GM18870 (cell line): ENCODE measurements at regions not wholly inside any gene's neighbourhood (a gene's known extent, or its start where the extent isn't known, plus 50 kb on each side); places are given as distances from the start of the nearest gene placed in this dataset.
"Not testable (repeated sequence)": the region's sequence is repeated elsewhere in the genome, so short reads cannot be mapped to it uniquely, and the experiment has no call there.

ENCODE experiments used
- ATAC-seq: cut with Tn5 transposase; IDR thresholded peaks from one replicate; pipeline ENCODE4 v1.9.1; 2021; ENCODE audit warnings: moderate library complexity; ENCODE audit not compliant: unreplicated experiment

DNA sequence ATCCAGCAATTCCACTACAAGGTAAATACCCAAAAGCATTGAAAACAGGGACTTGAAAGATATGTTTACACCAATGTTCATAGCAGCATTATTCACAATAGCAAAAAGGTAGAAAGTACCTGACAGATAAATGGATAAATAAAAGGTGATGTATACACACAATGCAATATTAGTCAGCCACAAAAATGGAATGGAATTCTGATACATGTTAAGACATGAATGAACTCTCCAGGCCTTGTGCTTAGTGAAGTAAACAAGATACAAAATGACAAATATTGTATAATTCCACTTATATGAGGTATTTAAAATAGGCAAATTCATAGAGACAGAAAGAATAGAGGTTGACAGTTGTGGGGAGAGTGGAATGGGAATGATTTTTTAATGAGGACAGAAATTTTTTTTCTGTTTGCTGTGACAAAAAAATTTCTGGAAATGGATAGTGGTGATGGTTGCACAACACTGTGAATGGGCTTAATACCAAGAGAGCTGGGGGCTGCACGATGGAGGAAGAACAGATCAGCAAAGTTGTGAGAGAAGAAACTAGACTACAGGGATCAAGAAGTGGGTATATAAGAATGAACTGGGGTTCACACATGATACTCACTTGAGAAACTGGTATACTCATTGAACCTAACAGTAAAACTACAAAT is 137.2 kb downstream of the MZT1 start:
- ATAC-seq: no peak

GRCh38 chr13:72586518-72586917 is 140.9 kb downstream of the MZT1 start:
- ATAC-seq: no peak

DNA sequence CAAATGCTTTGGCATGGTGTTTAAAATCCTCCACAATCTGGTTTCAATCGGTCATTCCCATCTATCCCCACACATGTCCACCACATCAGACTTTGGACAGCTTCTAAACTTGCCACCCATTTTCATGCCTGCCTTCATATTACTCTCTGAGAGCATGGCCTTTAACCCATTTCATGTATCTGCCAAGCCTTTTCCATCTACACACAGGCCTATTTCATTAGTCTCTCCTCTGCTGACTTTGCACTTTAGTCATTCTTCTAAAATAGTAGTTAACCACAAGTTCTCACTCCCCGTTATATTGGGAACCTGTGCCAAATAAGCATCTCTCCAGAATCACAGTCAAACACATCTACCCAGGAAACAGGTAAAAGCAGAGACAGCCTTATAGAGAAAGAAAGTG is 142.2 kb downstream of the MZT1 start:
- ATAC-seq: no peak

- ATAC-seq: no peak
Measured at GRCh38 chr13:72571191-72571590, 156.2 kb downstream of the MZT1 start.

- ATAC-seq: peak; percentile 62
Measured at GRCh38 chr13:72570019-72570418, 157.4 kb downstream of the MZT1 start.

- no peak for ATAC-seq
Measured at GRCh38 chr13:72567566-72567965, 159.9 kb downstream of the MZT1 start.

DNA sequence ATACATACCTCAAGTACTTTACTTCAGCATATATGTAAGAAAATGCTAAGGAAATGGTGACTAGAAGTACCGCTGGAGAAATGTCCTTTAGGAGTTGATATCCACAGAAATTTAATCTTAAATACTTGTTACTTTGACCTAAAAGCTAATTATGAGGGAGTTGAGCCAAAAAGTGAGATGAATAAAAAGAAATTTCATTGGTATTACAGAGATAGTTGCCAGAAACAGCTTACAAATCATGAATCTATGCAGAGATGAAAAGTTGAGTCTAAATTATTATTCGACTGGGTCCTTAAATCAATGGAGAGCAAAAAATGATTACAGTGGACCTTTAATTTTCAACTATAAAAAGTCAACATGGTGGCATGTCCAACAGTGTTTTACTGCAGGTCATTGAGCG is 160.9 kb downstream of the MZT1 start:
- no peak for ATAC-seq

DNA sequence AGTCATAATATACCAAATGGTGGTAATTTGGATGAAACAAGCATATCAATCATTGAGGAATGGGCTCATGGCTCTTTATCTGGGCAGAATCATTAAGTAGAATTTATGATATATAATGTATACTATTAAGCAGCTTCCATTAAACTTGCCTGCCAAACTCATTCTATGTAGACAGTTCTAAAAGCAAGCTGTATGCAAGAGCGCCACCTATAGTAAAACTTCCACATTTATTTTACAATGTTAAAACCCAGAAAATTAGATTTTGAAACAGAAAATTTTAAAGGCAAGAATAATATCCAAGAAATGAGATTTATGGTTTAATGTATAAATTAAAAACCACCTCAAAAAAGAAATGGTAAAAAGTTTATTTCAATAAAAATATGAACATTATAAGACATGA is 161.5 kb downstream of the MZT1 start:
- no peak for ATAC-seq

DNA sequence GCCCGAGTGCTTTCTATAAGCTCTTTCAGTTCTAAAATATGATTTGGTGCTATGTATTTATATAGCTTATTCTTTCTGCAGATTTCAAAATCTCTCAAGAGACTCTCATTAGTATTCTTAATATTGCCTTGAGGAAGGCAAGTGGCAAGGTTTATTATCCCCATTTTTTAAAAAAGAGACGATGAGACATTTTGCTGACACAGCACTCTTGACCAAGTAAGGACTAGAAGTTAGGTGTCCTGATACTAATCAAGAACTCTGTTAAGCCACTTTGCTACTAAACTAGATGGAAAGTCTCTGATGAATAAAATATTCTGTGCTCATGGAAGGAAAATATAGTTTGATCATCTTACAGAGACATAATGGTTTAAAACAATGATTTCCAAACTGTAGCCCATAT is 164.7 kb downstream of the MZT1 start:
- ATAC-seq: no peak

- ATAC-seq: no peak
Measured at GRCh38 chr13:72561791-72562190, 165.6 kb downstream of the MZT1 start.

DNA sequence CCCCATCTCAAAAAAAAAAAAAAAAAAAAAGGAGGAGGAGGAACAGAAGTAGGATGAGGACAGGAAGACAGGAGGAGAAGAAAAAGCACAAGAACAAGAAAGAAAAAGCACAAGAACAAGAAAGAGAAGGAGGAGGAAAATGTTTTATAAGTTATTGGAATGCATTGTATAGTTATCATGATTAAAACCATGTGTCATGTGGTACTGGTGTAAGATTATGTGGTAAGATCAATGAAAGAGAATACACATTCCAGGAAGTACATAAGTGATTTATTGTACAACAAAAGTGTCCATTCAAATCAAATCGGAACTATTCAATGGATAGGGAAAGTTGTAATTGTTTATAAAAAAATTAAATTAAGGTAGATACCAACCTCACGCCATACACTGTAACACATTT is 167.7 kb downstream of the MZT1 start:
- no peak for ATAC-seq

DNA sequence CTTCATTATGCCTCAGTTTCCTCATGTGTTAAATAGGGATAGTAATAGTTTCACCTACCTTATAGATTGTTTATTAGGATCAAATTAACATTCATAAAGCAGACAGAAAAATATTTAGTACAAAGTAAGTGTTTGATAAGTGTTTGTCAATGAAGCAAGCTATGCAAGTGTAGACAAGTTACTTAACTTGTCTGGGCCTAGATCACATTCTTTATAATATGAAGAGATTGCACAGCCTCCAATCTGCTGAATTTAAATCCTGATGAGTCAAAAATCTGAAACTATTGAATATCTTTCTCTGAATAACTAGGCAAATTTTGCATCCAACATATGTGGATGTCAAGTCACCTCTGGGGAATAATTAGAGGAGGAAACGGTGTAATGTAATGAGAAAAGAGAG is 170.5 kb downstream of the MZT1 start:
- no peak for ATAC-seq

DNA sequence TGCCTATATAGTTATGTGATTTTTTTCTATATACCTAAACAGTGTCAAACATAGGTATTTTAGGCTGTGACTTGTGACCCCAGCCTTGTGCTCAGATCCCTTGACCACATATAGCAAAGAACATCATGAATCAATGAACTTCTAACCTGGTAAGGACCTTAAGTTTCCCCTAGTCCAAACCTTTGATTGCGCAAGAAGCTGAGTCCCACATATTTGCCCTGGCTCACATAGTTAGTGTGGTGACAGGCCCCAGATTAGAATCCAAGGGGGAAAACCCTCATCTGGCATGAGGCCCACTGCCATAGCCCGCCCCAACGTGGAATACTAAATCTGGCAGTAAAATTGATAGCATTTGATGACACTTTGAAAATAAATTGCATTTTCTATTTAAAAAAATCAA is 171.8 kb downstream of the MZT1 start:
- no peak for ATAC-seq

GRCh38 chr13:72552731-72553130 is 174.7 kb downstream of the MZT1 start:
- ATAC-seq: no peak

- ATAC-seq: not testable (repeated sequence)
Measured at GRCh38 chr13:72545895-72546294, 181.5 kb downstream of the MZT1 start.

GRCh38 chr13:72545030-72545719 is 182.3 kb downstream of the MZT1 start:
- ATAC-seq: no peak

DNA sequence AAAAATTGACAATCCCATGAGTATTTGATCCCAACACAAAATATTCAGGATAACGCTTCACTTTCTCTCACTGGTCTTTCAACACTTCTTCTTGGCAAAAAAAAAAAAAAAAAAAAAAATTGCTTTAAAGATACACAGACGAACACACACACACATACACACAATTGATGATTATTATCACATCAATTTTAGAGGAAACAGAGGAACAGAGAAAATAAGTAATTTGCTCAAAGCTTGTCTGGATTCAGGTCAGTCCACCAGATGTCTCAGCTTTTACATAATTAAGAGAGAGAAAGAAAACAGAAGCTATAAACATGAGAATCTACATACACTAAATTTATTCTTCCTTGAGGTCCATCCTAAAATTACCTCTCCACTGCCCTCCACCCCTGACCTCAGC is 183.4 kb downstream of the MZT1 start:
- no peak for ATAC-seq

DNA sequence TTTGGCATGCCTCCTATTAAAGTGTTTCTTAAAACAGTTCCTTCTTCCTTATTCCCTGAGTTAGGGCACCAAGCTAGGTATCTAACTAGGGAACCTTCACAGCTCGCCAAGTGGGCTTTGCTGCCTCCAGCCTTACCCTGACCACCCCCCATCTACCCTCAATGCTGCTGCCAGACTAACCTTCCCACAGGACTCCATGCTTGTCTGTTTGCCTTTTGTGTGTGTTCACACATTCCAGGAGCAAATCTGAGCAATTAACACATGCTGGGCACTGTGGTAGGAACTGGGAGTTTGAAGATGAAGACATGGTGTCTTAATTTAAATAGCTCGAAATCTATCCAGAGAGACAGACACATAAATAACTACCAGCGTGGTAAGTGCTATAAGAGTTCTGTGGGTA is 185.2 kb downstream of the MZT1 start:
- no peak for ATAC-seq

- no peak for ATAC-seq
Measured at GRCh38 chr13:72541674-72542073, 185.8 kb downstream of the MZT1 start.

DNA sequence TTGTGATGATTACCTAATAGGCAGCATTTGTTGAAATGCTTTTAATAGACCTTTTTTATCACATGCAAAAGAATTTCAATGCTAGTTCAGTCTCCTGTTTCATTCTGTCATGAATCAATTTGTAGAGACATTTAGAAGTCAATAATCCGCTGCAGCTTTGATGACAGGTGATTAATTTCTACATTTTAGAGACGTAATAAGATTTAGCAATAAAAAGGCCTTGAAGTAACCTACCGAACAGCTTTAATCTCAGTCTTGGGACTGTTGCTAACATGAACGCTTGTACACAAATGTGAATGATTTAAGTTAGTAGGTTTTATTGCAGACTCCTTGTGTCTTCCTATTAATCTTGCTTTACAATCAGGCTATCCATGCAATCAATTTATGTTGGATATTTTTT is 186.5 kb downstream of the MZT1 start:
- ATAC-seq: no peak

GRCh38 chr13:72539925-72540324 is 187.5 kb downstream of the MZT1 start:
- ATAC-seq: no peak

DNA sequence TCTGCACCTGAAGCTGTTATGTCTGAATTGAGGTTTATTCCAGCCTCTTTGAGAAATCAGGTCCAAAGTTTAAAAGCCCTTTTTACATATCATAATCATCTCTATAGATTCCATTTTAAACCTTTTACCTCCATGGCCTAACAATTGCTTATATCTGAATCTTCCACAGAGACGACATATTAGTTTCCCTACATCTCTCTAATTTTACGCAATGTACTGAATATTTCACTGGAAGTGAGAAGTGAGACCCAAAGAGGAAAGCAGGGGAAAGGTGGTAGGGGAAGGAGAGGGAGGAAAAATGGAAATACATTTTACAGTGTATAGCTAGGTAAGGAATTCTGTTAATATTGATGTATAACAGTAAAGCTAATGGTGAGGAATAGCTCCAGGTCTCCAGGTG is 189.6 kb downstream of the MZT1 start:
- no peak for ATAC-seq

GRCh38 chr13:72537395-72537780 is 190.0 kb downstream of the MZT1 start:
- ATAC-seq: no peak
